ENCODE measurements at regions not wholly inside any gene's neighbourhood (a gene's known extent, or its start where the extent isn't known, plus 50 kb on each side); places are given as distances from the start of the nearest gene placed in this dataset.
"Not testable (repeated sequence)": the region's sequence is repeated elsewhere in the genome, so short reads cannot be mapped to it uniquely, and the experiment has no call there.

DNA sequence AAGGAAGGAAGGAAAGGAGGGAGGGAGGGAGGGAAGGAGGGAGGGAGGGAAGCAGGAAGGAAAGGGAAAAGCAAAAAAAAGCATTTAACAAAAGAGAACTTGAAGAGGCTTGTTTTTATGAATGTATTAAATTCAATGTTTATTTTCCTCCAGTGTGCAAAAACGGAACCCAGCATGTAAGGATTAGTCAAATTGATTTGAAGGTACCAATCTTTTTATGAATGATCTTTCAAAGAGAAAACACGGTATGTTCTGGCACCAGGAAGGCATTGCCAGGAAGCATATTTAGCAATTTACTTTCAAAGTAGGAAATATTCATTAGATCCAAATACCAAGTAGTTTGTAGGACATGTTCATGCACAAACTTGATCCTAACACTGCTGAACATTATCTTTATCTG is 453.6 kb downstream of the PDGFC start:
- ChIA-PET CTCF (no interaction called here), POLR2A (no interaction called here)

DNA sequence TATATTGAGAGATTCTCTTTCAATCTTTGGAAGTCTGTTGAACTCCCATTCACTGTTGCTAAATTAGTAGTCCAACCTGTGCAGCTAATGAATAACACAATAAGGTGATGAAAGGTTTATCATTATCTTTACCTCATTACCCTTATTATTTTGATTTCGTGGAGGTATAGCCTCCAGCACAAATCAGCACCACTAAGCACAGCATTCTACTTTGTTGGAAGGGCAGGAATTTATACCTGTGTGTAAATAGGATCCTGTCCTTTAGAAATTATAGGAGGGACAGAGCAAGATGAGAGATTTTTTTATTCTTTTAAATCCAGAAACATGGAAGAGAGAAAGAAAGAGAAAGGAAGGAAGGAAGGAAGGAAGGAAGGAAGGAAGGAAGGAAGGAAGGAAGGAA is 454.1 kb downstream of the PDGFC start:
- DNase-seq (ENCODE audit: low read depth), result no peak
- Histone ChIP-seq H3K27me3 (ENCODE audit: control insufficient read depth, insufficient read depth, low read length) (no peaks in the 10 kb centered on the region), H3K4me3 (ENCODE audit: low read depth, low read length) (no peak overlapping the region), H3K36me3 (ENCODE audit: control insufficient read depth, insufficient read depth, low read length) (no peaks in the 10 kb centered on the region)
- ChIA-PET POLR2A (no interaction called here), CTCF (no interaction called here)
- TF ChIP-seq, protein P1, sequence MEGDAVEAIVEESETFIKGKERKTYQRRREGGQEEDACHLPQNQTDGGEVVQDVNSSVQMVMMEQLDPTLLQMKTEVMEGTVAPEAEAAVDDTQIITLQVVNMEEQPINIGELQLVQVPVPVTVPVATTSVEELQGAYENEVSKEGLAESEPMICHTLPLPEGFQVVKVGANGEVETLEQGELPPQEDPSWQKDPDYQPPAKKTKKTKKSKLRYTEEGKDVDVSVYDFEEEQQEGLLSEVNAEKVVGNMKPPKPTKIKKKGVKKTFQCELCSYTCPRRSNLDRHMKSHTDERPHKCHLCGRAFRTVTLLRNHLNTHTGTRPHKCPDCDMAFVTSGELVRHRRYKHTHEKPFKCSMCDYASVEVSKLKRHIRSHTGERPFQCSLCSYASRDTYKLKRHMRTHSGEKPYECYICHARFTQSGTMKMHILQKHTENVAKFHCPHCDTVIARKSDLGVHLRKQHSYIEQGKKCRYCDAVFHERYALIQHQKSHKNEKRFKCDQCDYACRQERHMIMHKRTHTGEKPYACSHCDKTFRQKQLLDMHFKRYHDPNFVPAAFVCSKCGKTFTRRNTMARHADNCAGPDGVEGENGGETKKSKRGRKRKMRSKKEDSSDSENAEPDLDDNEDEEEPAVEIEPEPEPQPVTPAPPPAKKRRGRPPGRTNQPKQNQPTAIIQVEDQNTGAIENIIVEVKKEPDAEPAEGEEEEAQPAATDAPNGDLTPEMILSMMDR (IDR thresholded peaks at IDR 0.05; ENCODE audit: insufficient read depth, low read depth, low read length), result no peak

More for the DNA sequence above, 453.6 kb downstream of the PDGFC start:
- Histone ChIP-seq H3K27me3 (ENCODE audit: control insufficient read depth, insufficient read depth, low read length) (no peaks in the 10 kb centered on the region), H3K4me3 (ENCODE audit: low read depth, low read length) (no peak overlapping the region), H3K36me3 (ENCODE audit: control insufficient read depth, insufficient read depth, low read length) (no peaks in the 10 kb centered on the region)
- no peak for DNase-seq (ENCODE audit: low read depth)
- TF ChIP-seq, protein P1 (IDR thresholded peaks at IDR 0.05; ENCODE audit: insufficient read depth, low read depth, low read length), result no peak

DNA sequence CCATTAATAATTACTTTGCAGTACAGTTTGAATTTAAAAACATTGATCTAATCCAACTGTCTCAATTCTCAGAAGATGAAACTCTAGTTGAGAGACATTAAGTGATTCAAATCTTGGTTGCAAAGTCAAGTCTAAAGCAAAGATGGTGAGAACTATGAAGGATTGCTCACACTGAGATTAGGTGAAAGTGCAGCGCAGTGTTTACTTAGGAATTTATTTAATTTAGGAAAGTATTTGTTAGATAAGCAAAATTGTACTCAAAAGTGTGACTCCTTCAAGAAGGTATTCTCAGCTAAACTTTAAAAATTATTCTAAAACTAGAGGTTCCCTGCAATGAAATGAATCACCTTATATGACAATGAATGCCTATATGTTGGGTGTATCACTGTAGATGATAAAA is 454.9 kb downstream of the PDGFC start:
- DNase-seq (ENCODE audit: low read depth), result no peak
- H3K36me3 ChIP-seq (ENCODE audit: control insufficient read depth, insufficient read depth, low read length), result no peaks in the 10 kb centered on the region
- H3K4me3 ChIP-seq (ENCODE audit: low read depth, low read length), result no peak overlapping the region
- TF ChIP-seq, protein P1 (IDR thresholded peaks at IDR 0.05; ENCODE audit: insufficient read depth, low read depth, low read length), result no peak
- ChIA-PET CTCF (no interaction called here), POLR2A (no interaction called here)
- H3K27me3 ChIP-seq (ENCODE audit: control insufficient read depth, insufficient read depth, low read length), result no peaks in the 10 kb centered on the region

DNA sequence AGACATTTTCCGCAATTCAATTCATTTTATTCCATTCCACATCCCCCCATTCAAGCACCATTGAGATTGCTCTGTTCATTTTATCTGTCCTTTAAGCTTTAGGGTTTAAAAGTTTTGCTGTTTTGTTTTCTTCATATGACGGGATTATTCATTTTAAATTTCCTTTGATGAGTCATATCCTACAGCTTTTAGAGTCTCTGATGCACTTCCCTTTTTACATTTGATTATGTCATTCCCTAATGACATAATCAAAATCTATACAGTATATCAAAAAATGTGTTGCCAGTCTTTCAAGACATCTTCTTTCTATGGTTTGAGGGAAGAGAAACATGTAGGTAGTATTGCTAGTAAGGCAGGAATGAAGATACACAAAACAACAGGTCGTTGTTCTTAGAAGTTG is 456.3 kb downstream of the PDGFC start:
- TF ChIP-seq, protein P1 (IDR thresholded peaks at IDR 0.05; ENCODE audit: insufficient read depth, low read depth, low read length), result no peak
- Histone ChIP-seq H3K36me3 (ENCODE audit: control insufficient read depth, insufficient read depth, low read length) (no peaks in the 10 kb centered on the region), H3K4me3 (ENCODE audit: low read depth, low read length) (no peak overlapping the region), H3K27me3 (ENCODE audit: control insufficient read depth, insufficient read depth, low read length) (no peaks in the 10 kb centered on the region)
- CTCF ChIA-PET, result no interaction called here
- POLR2A ChIA-PET, result no interaction called here
- DNase-seq (ENCODE audit: low read depth), result no peak

DNA sequence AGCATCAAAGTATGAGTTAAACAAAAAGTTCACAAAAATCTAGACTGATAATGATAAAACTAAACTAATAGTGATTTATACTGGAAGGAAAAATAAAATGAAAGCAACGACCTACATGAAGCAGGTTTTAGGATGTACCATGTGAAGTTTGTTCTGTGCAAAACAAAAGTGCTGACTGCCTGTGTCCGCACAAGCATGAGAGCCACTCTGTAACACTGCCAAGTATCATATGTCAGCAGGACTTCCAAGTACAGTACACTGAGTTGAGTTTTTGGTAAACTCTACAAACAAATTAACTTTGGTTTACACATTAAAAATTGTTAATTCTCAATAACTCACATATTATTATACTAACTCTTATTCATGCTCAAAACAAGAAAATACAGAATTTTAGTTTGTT is 459.0 kb downstream of the PDGFC start:
- ChIA-PET CTCF (no interaction called here), POLR2A (no interaction called here)
- Histone ChIP-seq H3K36me3 (ENCODE audit: control insufficient read depth, insufficient read depth, low read length) (no peaks in the 10 kb centered on the region), H3K4me3 (ENCODE audit: low read depth, low read length) (no peak overlapping the region), H3K27me3 (ENCODE audit: control insufficient read depth, insufficient read depth, low read length) (no peaks in the 10 kb centered on the region)
- TF ChIP-seq, protein P1 (IDR thresholded peaks at IDR 0.05; ENCODE audit: insufficient read depth, low read depth, low read length), result no peak
- no peak for DNase-seq (ENCODE audit: low read depth)

DNA sequence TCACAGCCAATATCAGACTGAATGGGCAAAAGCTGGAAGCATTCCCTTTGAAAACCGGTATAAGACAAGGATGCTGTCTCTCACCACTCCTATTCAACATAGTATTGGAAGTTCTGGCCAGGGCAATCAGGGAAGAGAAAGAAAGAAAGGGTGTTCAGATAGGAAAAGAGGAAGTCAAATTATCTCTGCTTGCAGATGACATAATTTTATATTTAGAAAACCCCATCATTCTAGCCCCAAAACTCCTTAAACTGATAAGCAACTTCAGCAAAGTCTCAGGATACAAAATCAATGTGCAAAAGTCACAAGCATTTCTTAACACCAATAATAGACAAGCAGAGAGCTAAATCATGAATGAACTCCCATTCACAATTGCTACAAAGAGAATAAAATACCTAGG is 461.7 kb downstream of the PDGFC start:
- POLR2A ChIA-PET, CTCF ChIA-PET: not testable (repeated sequence)

More for the DNA sequence above, 461.7 kb downstream of the PDGFC start:
- not testable (repeated sequence) for H3K4me3 ChIP-seq (ENCODE audit: low read depth, low read length); H3K36me3 ChIP-seq (ENCODE audit: control insufficient read depth, insufficient read depth, low read length); DNase-seq (ENCODE audit: low read depth); H3K27me3 ChIP-seq (ENCODE audit: control insufficient read depth, insufficient read depth, low read length)

Data from BJ (cell line).